Tibial nerve (tissue), 4 donors: ENCODE measurements at regions not wholly inside any gene's neighbourhood (a gene's known extent, or its start where the extent isn't known, plus 50 kb on each side); places are given as distances from the start of the nearest gene placed in this dataset.

Source experiments
- EP300 ChIP-seq, 2 donors: sonication (generic); formaldehyde crosslinking; IDR thresholded peaks; one replicate each; pipeline ENCODE4 v1.6.1; 2017; ENCODE audit warnings: antibody characterized with exemption in 2 of 2, mild to moderate bottlenecking in 1 of 2
- POLR2A ChIP-seq, 2 donors: fragments of 450-650 bp; IDR thresholded peaks; one replicate each; pipeline ENCODE4 v1.6.1; 2017; ENCODE audit warnings: antibody characterized with exemption in 2 of 2, mild to moderate bottlenecking in 2 of 2, moderate library complexity in 2 of 2
- TF ChIP-seq, protein P1 (sequence below), 5 experiments: fragments of 200-600 bp in 3 of 5; fragments of 450-650 bp in 2 of 5; sonication (generic) in 3 of 5; IDR thresholded peaks; one replicate each; pipeline ENCODE4 v1.5.1; 2016 to 2019; ENCODE audit warnings: antibody characterized with exemption in 5 of 5, mild to moderate bottlenecking in 3 of 5, moderate library complexity in 2 of 5

DNA sequence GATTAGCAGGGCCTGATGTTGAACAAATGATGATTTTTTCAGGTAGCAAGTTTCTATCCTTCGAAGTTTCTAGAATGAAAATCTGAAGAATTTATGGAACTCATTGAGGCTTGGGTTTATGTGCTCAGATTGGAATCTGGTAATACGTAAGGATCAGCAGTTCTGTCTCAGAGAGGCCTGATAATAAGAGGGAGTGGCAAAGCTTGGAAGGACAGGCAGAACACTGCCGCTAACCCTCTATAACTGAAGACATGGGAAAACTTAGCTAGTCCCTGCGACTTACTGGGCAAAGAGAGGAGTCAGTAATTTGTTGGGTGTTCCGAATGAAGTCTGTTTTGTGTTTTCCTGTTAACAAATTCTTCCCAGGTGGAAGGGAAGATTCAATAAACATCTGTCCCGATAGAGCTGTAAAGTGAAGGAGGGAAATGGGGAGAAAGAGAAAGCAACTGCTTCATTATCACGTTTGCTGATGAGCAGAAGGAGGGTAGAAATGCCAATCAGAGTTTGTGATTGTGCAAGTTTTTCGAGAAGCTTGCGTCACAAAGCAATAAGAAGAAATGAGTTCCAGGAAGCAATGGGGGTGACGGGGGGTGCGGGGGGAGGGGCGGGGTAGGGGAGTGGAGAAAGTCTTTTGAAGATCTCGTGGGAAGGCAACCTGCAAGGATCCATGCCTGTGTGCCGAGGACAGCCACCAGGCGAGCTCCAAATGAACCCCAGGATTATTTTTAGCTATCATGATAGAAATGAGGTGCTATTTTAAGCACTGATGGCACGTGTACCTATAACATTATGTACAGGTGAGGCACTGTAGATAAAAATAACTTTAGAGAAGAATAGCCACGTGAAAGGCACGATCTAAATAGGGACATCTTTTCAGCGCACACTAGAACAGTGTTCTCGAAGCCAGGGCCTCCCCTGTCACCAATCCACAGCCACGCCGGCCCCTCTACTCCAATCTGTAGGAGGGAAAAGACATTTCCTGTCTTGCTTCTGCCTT is 224.1 kb downstream of the FGF9 start:
- TF ChIP-seq, protein P1, sequence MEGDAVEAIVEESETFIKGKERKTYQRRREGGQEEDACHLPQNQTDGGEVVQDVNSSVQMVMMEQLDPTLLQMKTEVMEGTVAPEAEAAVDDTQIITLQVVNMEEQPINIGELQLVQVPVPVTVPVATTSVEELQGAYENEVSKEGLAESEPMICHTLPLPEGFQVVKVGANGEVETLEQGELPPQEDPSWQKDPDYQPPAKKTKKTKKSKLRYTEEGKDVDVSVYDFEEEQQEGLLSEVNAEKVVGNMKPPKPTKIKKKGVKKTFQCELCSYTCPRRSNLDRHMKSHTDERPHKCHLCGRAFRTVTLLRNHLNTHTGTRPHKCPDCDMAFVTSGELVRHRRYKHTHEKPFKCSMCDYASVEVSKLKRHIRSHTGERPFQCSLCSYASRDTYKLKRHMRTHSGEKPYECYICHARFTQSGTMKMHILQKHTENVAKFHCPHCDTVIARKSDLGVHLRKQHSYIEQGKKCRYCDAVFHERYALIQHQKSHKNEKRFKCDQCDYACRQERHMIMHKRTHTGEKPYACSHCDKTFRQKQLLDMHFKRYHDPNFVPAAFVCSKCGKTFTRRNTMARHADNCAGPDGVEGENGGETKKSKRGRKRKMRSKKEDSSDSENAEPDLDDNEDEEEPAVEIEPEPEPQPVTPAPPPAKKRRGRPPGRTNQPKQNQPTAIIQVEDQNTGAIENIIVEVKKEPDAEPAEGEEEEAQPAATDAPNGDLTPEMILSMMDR (IDR thresholded peaks at IDR 0.05), result no peak
- TF ChIP-seq POLR2A (IDR thresholded peaks at IDR 0.05), result no peak
- TF ChIP-seq EP300 (IDR thresholded peaks at IDR 0.05), result peak in 1 of 2 donors; percentile 8
